H1 (cell line): ENCODE measurements at regions not wholly inside any gene's neighbourhood (a gene's known extent, or its start where the extent isn't known, plus 50 kb on each side); places are given as distances from the start of the nearest gene placed in this dataset.

Experiments
- CTBP2 ChIP-seq: IDR thresholded peaks from 2 replicates; pipeline ENCODE4 v1.7.0; 2011; ENCODE audit warnings: borderline replicate concordance, mild to moderate bottlenecking, moderate library complexity, mixed read lengths, low read length; ENCODE audit not compliant: insufficient read depth, insufficient read length
- EP300 ChIP-seq, 2 experiments: IDR thresholded peaks; 1 replicate in 1 of 2; 2 replicates in 1 of 2; pipeline ENCODE4 v1.6.1; 2011 to 2012; ENCODE audit warnings: low read depth in 2 of 2, low read length in 2 of 2, mild to moderate bottlenecking in 2 of 2, borderline replicate concordance in 1 of 2, inconsistent platforms in 1 of 2, moderate library complexity in 1 of 2
- GTF2F1 ChIP-seq: IDR thresholded peaks from 2 replicates; pipeline ENCODE4 v1.6.1; 2012; ENCODE audit warnings: low read depth, low read length, improper control_type of control experiment, borderline replicate concordance
- MAFK ChIP-seq: IDR thresholded peaks from 2 replicates; pipeline ENCODE4 v1.6.1; 2012; ENCODE audit warnings: low read depth, mild to moderate bottlenecking, improper control_type of control experiment, low read length
- POLR2A ChIP-seq, 2 experiments: IDR thresholded peaks; 1 replicate in 1 of 2; 2 replicates in 1 of 2; pipeline ENCODE4 v1.6.1; 2011; ENCODE audit warnings: low read depth in 2 of 2, low read length in 2 of 2, mild to moderate bottlenecking in 2 of 2; ENCODE audit errors: control extremely low read depth in 1 of 2
- SIRT6 ChIP-seq: IDR thresholded peaks from one replicate; pipeline ENCODE4 v1.7.1; 2012; ENCODE audit warnings: low read length, inconsistent platforms
- SRF ChIP-seq: IDR thresholded peaks from 2 replicates; pipeline ENCODE4 v1.6.1; 2011; ENCODE audit warnings: mild to moderate bottlenecking, low read depth, low read length, moderate library complexity
- USF2 ChIP-seq: IDR thresholded peaks from 2 replicates; pipeline ENCODE4 v1.6.1; 2011; ENCODE audit warnings: low read length, improper control_type of control experiment

GRCh38 chr1:29842130-29842529 is 605.8 kb downstream of the PTPRU start (continued):
- no peak for TF ChIP-seq CTBP2
- no peak for TF ChIP-seq EP300 (IDR thresholded peaks at IDR 0.05; ENCODE audit: borderline replicate concordance in 1 of 2, low read depth in 2 of 2, low read length in 2 of 2)
- no peak for TF ChIP-seq SRF
- no peak for TF ChIP-seq MAFK
- TF ChIP-seq POLR2A (IDR thresholded peaks at IDR 0.05; ENCODE audit: control extremely low read depth in 1 of 2, low read depth in 2 of 2, low read length in 2 of 2) = no peak
- no peak for TF ChIP-seq SIRT6
- TF ChIP-seq GTF2F1 = no peak
- TF ChIP-seq USF2 = no peak
- TF ChIP-seq, all 59 proteins: peak for 0
